PC-3 (cell line): ENCODE measurements at regions not wholly inside any gene's neighbourhood (a gene's known extent, or its start where the extent isn't known, plus 50 kb on each side); places are given as distances from the start of the nearest gene placed in this dataset.

Experiments
- EZH2 ChIP-seq: fragments of 300-600 bp; sonication (generic); IDR thresholded peaks from one replicate; pipeline ENCODE4 v1.6.1; 2017; ENCODE audit warnings: antibody characterized with exemption, mild to moderate bottlenecking, low read length; ENCODE audit not compliant: unreplicated experiment
- EZH2phosphoT487 ChIP-seq: fragments of 300-600 bp; sonication (generic); IDR thresholded peaks from 2 replicates; pipeline ENCODE4 v1.6.1; 2018; ENCODE audit warnings: mild to moderate bottlenecking, antibody characterized with exemption, low read length, borderline replicate concordance
- TF ChIP-seq, protein P1 (sequence below): fragments of 300-600 bp; sonication (generic); conservative IDR thresholded peaks from 2 replicates; pipeline ENCODE4 v1.5.1; 2017; ENCODE audit warnings: antibody characterized with exemption, low read depth, mild to moderate bottlenecking, low read length

GRCh38 chr5:110017854-110018253 lies 328.1 kb downstream of the MAN2A1 start:
- TF ChIP-seq, protein P1, sequence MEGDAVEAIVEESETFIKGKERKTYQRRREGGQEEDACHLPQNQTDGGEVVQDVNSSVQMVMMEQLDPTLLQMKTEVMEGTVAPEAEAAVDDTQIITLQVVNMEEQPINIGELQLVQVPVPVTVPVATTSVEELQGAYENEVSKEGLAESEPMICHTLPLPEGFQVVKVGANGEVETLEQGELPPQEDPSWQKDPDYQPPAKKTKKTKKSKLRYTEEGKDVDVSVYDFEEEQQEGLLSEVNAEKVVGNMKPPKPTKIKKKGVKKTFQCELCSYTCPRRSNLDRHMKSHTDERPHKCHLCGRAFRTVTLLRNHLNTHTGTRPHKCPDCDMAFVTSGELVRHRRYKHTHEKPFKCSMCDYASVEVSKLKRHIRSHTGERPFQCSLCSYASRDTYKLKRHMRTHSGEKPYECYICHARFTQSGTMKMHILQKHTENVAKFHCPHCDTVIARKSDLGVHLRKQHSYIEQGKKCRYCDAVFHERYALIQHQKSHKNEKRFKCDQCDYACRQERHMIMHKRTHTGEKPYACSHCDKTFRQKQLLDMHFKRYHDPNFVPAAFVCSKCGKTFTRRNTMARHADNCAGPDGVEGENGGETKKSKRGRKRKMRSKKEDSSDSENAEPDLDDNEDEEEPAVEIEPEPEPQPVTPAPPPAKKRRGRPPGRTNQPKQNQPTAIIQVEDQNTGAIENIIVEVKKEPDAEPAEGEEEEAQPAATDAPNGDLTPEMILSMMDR, result no peak
- no peak for TF ChIP-seq EZH2phosphoT487
- TF ChIP-seq EZH2, result no peak
